CD8-positive, alpha-beta memory T cell (primary cell): ENCODE measurements at regions not wholly inside any gene's neighbourhood (a gene's known extent, or its start where the extent isn't known, plus 50 kb on each side); places are given as distances from the start of the nearest gene placed in this dataset.
"Not testable (repeated sequence)": the region's sequence is repeated elsewhere in the genome, so short reads cannot be mapped to it uniquely, and the experiment has no call there.

Source experiments
- CTCF ChIA-PET: fragments of 350-600 bp; sonication (Branson Sonifier 250); formaldehyde crosslinking; loops from one replicate; lab custom pipeline; 2021; ENCODE audit warnings: antibody characterized with exemption; lab: Charles Lee
- POLR2A ChIA-PET: fragments of 350-600 bp; sonication (Branson Sonifier 250); formaldehyde crosslinking; loops from one replicate; lab custom pipeline; 2021; ENCODE audit warnings: antibody characterized with exemption; lab: Charles Lee
- DNase-seq, 5 donors: peaks; one replicate each; pipeline versions ENCODE4 v3.0.0 to v3.0.0-alpha.2; 2020 to 2022; ENCODE audit warnings: mixed read lengths in 1 of 5
- H3K27ac ChIP-seq: one replicate; pipeline ENCODE4 v1.7.0; 2013; ENCODE audit warnings: low read depth, mild to moderate bottlenecking, low read length, moderate library complexity
- H3K27me3 ChIP-seq: 2 replicates; pipeline ENCODE4 v1.7.0; 2013; ENCODE audit warnings: low read length, mild to moderate bottlenecking; ENCODE audit not compliant: insufficient read depth, poor library complexity, severe bottlenecking
- H3K36me3 ChIP-seq: 2 replicates; pipeline ENCODE4 v1.7.0; 2013; ENCODE audit warnings: mild to moderate bottlenecking, low read length, moderate library complexity; ENCODE audit not compliant: insufficient read depth
- H3K4me1 ChIP-seq: 2 replicates; pipeline ENCODE4 v1.7.0; 2013; ENCODE audit warnings: mild to moderate bottlenecking, low read length, moderate library complexity; ENCODE audit not compliant: insufficient read depth
- H3K4me3 ChIP-seq: 2 replicates; pipeline ENCODE4 v1.7.0; 2013; ENCODE audit warnings: mild to moderate bottlenecking, low read length
- H3K9me3 ChIP-seq: 2 replicates; pipeline ENCODE4 v1.7.0; 2013; ENCODE audit warnings: mild to moderate bottlenecking, low read length
- H3K27ac Mint-ChIP-seq, 8 donors: one replicate each; pipeline ENCODE4 v1.8.0; 2020 to 2021; ENCODE audit warnings: mixed read lengths in 8 of 8, mild to moderate bottlenecking in 6 of 8, inconsistent platforms in 3 of 8, moderate library complexity in 3 of 8
- H3K27me3 Mint-ChIP-seq, 2 donors: one replicate each; pipeline ENCODE4 v1.8.0; 2020 to 2021; ENCODE audit warnings: mixed read lengths in 2 of 2, mild to moderate bottlenecking in 1 of 2, moderate library complexity in 1 of 2
- H3K36me3 Mint-ChIP-seq, 3 donors: one replicate each; pipeline ENCODE4 v1.8.0; 2020 to 2021; ENCODE audit warnings: mixed read lengths in 3 of 3, inconsistent platforms in 1 of 3, mild to moderate bottlenecking in 1 of 3
- H3K4me1 Mint-ChIP-seq, 3 donors: one replicate each; pipeline ENCODE4 v1.8.0; 2020 to 2021; ENCODE audit warnings: mixed read lengths in 3 of 3, inconsistent platforms in 1 of 3, mild to moderate bottlenecking in 1 of 3
- H3K4me3 Mint-ChIP-seq, 7 donors: one replicate each; pipeline ENCODE4 v1.8.0; 2020 to 2021; ENCODE audit warnings: mixed read lengths in 7 of 7, mild to moderate bottlenecking in 6 of 7, moderate library complexity in 4 of 7, inconsistent platforms in 2 of 7
- H3K9me3 Mint-ChIP-seq, 5 donors: one replicate each; pipeline ENCODE4 v1.8.0; 2020 to 2022; ENCODE audit warnings: mixed read lengths in 5 of 5, mild to moderate bottlenecking in 3 of 5, moderate library complexity in 2 of 5, inconsistent platforms in 1 of 5

- peaks cover 57% of the 10 kb centered on the region for H3K4me1 ChIP-seq
- H3K27me3 Mint-ChIP-seq = peaks cover 0 to 3% of the 10 kb centered on the region in 2 donors
- H3K36me3 ChIP-seq = no peaks in the 10 kb centered on the region
- no peak overlapping the region for H3K4me3 ChIP-seq
- peaks cover 47 to 54% (median 48%) of the 10 kb centered on the region in 3 donors for H3K4me1 Mint-ChIP-seq
- no peaks in the 10 kb centered on the region for H3K27me3 ChIP-seq
- H3K36me3 Mint-ChIP-seq = peaks cover 0 to 7% (median 3%) of the 10 kb centered on the region in 3 donors
- H3K9me3 ChIP-seq = peaks cover 6% of the 10 kb centered on the region
- H3K9me3 Mint-ChIP-seq = peaks cover 8 to 22% (median 10%) of the 10 kb centered on the region in 5 donors
- peak overlapping the region in 3 of 7 donors; percentile 13 to 38 (median 36) for H3K4me3 Mint-ChIP-seq
- peak overlapping the region in 7 of 8 donors; percentile 14 to 89 (median 64) for H3K27ac Mint-ChIP-seq
- DNase-seq = no peak
- no peak overlapping the region for H3K27ac ChIP-seq
- ChIA-PET CTCF (no interaction called here), POLR2A (no interaction called here)
Measured at GRCh38 chr14:104396682-104397470, 182.7 kb upstream of the C14orf180 start.

- Mint-ChIP-seq H3K9me3 (peaks cover 8 to 22% (median 10%) of the 10 kb centered on the region in 5 donors), H3K36me3 (peaks cover 0 to 7% (median 5%) of the 10 kb centered on the region in 3 donors), H3K27me3 (peaks cover 3 to 5% of the 10 kb centered on the region in 2 donors), H3K27ac (peak overlapping the region in 2 of 8 donors; percentile 5 to 48), H3K4me1 (peaks cover 41 to 45% (median 42%) of the 10 kb centered on the region in 3 donors), H3K4me3 (no peak overlapping the region)
- no peak overlapping the region for H3K27ac ChIP-seq
- CTCF ChIA-PET = no interaction called here
- no peak overlapping the region for H3K4me3 ChIP-seq
- peaks cover 46% of the 10 kb centered on the region for H3K4me1 ChIP-seq
- no peak for DNase-seq
- H3K9me3 ChIP-seq = peaks cover 6% of the 10 kb centered on the region
- POLR2A ChIA-PET = no interaction called here
- no peaks in the 10 kb centered on the region for H3K27me3 ChIP-seq
- H3K36me3 ChIP-seq = no peaks in the 10 kb centered on the region
Measured at GRCh38 chr14:104397956-104398355, 181.6 kb upstream of the C14orf180 start.

GRCh38 chr14:104398656-104399055, 180.9 kb upstream of the C14orf180 start:
- Mint-ChIP-seq H3K27ac (peak overlapping the region in 4 of 8 donors; percentile 5 to 51 (median 48)), H3K36me3 (peaks cover 0 to 7% (median 5%) of the 10 kb centered on the region in 3 donors), H3K27me3 (peaks cover 3 to 8% of the 10 kb centered on the region in 2 donors), H3K9me3 (peaks cover 8 to 22% (median 10%) of the 10 kb centered on the region in 5 donors), H3K4me1 (peaks cover 37 to 40% (median 39%) of the 10 kb centered on the region in 3 donors), H3K4me3 (no peak overlapping the region)
- Histone ChIP-seq H3K36me3 (no peaks in the 10 kb centered on the region), H3K4me3 (no peak overlapping the region), H3K27me3 (no peaks in the 10 kb centered on the region), H3K27ac (no peak overlapping the region), H3K4me1 (peaks cover 40% of the 10 kb centered on the region), H3K9me3 (peaks cover 6% of the 10 kb centered on the region)
- ChIA-PET POLR2A (no interaction called here), CTCF (interaction anchor here (0.8 to 1.7 kb wide), 3 partner anchors 166 to 321 kb away, joined by 3 to 4 read pairs (median 3); no protein-coding TSS in a partner anchor)
- DNase-seq = no peak

GRCh38 chr14:104399432-104400155, 180.0 kb upstream of the C14orf180 start:
- Mint-ChIP-seq H3K4me1 (peaks cover 28 to 30% (median 30%) of the 10 kb centered on the region in 3 donors), H3K27me3 (peaks cover 1 to 9% of the 10 kb centered on the region in 2 donors), H3K9me3 (peaks cover 8 to 22% (median 10%) of the 10 kb centered on the region in 5 donors), H3K36me3 (peaks cover 0 to 7% (median 5%) of the 10 kb centered on the region in 3 donors), H3K27ac (peak overlapping the region in 7 of 8 donors; percentile 41 to 83 (median 58)), H3K4me3 (no peak overlapping the region)
- Histone ChIP-seq H3K9me3 (peaks cover 6% of the 10 kb centered on the region), H3K36me3 (no peaks in the 10 kb centered on the region), H3K27ac (no peak overlapping the region), H3K4me3 (no peak overlapping the region), H3K4me1 (peaks cover 30% of the 10 kb centered on the region), H3K27me3 (no peaks in the 10 kb centered on the region)
- DNase-seq = peak in 1 of 5 donors; percentile 21
- ChIA-PET CTCF (interaction anchor here (0.9 to 1.7 kb wide), 3 partner anchors 19 to 307 kb away, joined by 3 to 4 read pairs (median 3); no protein-coding TSS in a partner anchor), POLR2A (no interaction called here)

GRCh38 chr14:104400355-104400754, 179.2 kb upstream of the C14orf180 start:
- Mint-ChIP-seq H3K4me3 (no peak overlapping the region), H3K9me3 (peaks cover 8 to 22% (median 8%) of the 10 kb centered on the region in 5 donors), H3K4me1 (peaks cover 20 to 23% (median 22%) of the 10 kb centered on the region in 3 donors), H3K27me3 (peaks cover 1 to 9% of the 10 kb centered on the region in 2 donors), H3K27ac (peak overlapping the region in 2 of 8 donors; percentile 38 to 58), H3K36me3 (peaks cover 0 to 7% (median 5%) of the 10 kb centered on the region in 3 donors)
- ChIA-PET POLR2A (no interaction called here), CTCF (interaction anchor here (1.3 to 1.7 kb wide), 2 partner anchors 20 to 164 kb away, joined by 3 to 4 read pairs; no protein-coding TSS in a partner anchor)
- Histone ChIP-seq H3K27ac (no peak overlapping the region), H3K9me3 (peaks cover 6% of the 10 kb centered on the region), H3K36me3 (no peaks in the 10 kb centered on the region), H3K27me3 (no peaks in the 10 kb centered on the region), H3K4me1 (peaks cover 23% of the 10 kb centered on the region), H3K4me3 (no peak overlapping the region)
- no peak for DNase-seq

GRCh38 chr14:104401785-104402184, 177.8 kb upstream of the C14orf180 start:
- peaks cover 13% of the 10 kb centered on the region in 3 donors for H3K4me1 Mint-ChIP-seq
- H3K27ac Mint-ChIP-seq = no peak overlapping the region
- peaks cover 1 to 16% of the 10 kb centered on the region in 2 donors for H3K27me3 Mint-ChIP-seq
- ChIA-PET POLR2A (no interaction called here), CTCF (no interaction called here)
- no peak overlapping the region for H3K27ac ChIP-seq
- H3K36me3 ChIP-seq = no peaks in the 10 kb centered on the region
- peaks cover 6% of the 10 kb centered on the region for H3K9me3 ChIP-seq
- peaks cover 8 to 18% (median 9%) of the 10 kb centered on the region in 5 donors for H3K9me3 Mint-ChIP-seq
- H3K4me3 ChIP-seq = no peak overlapping the region
- H3K4me3 Mint-ChIP-seq = no peak overlapping the region
- H3K27me3 ChIP-seq = no peaks in the 10 kb centered on the region
- no peak for DNase-seq
- peaks cover 0 to 7% (median 5%) of the 10 kb centered on the region in 3 donors for H3K36me3 Mint-ChIP-seq
- peaks cover 15% of the 10 kb centered on the region for H3K4me1 ChIP-seq

GRCh38 chr14:104402303-104402702, 177.3 kb upstream of the C14orf180 start:
- H3K27ac ChIP-seq, H3K4me3 Mint-ChIP-seq, H3K27ac Mint-ChIP-seq, DNase-seq, POLR2A ChIA-PET, CTCF ChIA-PET, H3K4me3 ChIP-seq, H3K27me3 ChIP-seq, H3K36me3 Mint-ChIP-seq, H3K9me3 ChIP-seq, H3K36me3 ChIP-seq: not testable (repeated sequence)
- H3K4me1 ChIP-seq = peaks cover 15% of the 10 kb centered on the region
- H3K4me1 Mint-ChIP-seq = peaks cover 10 to 13% (median 13%) of the 10 kb centered on the region in 3 donors
- H3K9me3 Mint-ChIP-seq = peaks cover 5 to 13% (median 9%) of the 10 kb centered on the region in 5 donors
- peaks cover 1 to 18% of the 10 kb centered on the region in 2 donors for H3K27me3 Mint-ChIP-seq
